Transverse colon (tissue), 3 donors: ENCODE measurements at regions not wholly inside any gene's neighbourhood (a gene's known extent, or its start where the extent isn't known, plus 50 kb on each side); places are given as distances from the start of the nearest gene placed in this dataset.

Source experiments
- CTCF ChIP-seq, 5 experiments: fragments of 200-600 bp in 3 of 5; fragments of 450-650 bp in 2 of 5; sonication (generic) in 3 of 5; IDR thresholded peaks; 1 replicate in 2 of 5; 2 replicates in 3 of 5; pipeline ENCODE4 v1.5.1; 2016 to 2017; ENCODE audit warnings: antibody characterized with exemption in 5 of 5, inconsistent platforms in 3 of 5, mild to moderate bottlenecking in 2 of 5, moderate library complexity in 1 of 5
- EP300 ChIP-seq: sonication (generic); formaldehyde crosslinking; IDR thresholded peaks from one replicate; pipeline ENCODE4 v1.6.1; 2017; ENCODE audit warnings: antibody characterized with exemption, low read depth

DNA sequence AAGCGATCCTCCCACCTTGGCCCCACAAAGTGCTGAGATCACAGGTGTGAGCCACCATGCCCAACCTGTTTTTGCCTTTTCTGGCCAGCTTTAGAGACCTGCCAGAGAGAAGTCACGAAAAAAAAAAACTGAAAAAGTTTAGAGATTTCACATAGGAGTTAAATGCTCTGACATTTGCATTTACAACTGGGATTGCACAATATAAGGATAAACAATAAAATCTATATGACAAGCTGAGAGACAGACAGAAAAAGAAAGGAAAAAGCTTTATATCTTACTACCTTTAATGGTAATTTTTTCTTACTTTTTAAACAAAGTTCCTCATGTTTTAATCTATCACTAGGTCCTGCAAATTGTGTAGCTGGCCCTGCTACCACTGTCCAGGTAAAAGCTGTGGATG is 466.5 kb downstream of the TXNL1 start:
- TF ChIP-seq EP300 (no peak), CTCF (IDR thresholded peaks at IDR 0.05) (no peak)
